ENCODE measurements at regions not wholly inside any gene's neighbourhood (a gene's known extent, or its start where the extent isn't known, plus 50 kb on each side); places are given as distances from the start of the nearest gene placed in this dataset.

GRCh38 chr5:12204761-12205160 lies 300.5 kb upstream of the CTNND2 start:
- no peaks in the 10 kb centered on the region for H3K36me3 ChIP-seq (ENCODE audit: insufficient read depth)
- no peak for TF ChIP-seq CREB1 (CRISPR knock-in tag; IDR thresholded peaks at IDR 0.05; ENCODE audit: low read depth)
- Mint-ChIP-seq H3K9me3 (no peaks in the 10 kb centered on the region), H3K27me3 (ENCODE audit: insufficient read depth, low read depth, poor library complexity) (no peaks in the 10 kb centered on the region), H3K4me3 (no peak overlapping the region), H3K36me3 (ENCODE audit: low read depth) (no peaks in the 10 kb centered on the region), H3K4me1 (peaks cover 5% of the 10 kb centered on the region; the same call in 2 of the 3 replicates), H3K27ac (no peak overlapping the region)
- H2AFZ ChIP-seq, result no peak overlapping the region
- no peak overlapping the region for H3K4me2 ChIP-seq
- no peak for ATAC-seq
- H3K27ac ChIP-seq (ENCODE audit: low read depth), result no peak overlapping the region
- H3K79me2 ChIP-seq (replicated peaks; ENCODE audit: insufficient read depth), result no peaks in the 10 kb centered on the region
- no peak for DNase-seq (ENCODE audit: low spot score)
- H4K20me1 ChIP-seq (replicated peaks; ENCODE audit: insufficient read depth), result no peaks in the 10 kb centered on the region
- no peaks in the 10 kb centered on the region; the same call in none of the 2 replicates for H3K9me2 ChIP-seq (ENCODE audit: insufficient read depth)
- no peak overlapping the region for H3K4me3 ChIP-seq
- no peaks in the 10 kb centered on the region for H3K4me1 ChIP-seq (ENCODE audit: insufficient read depth)
- no peaks in the 10 kb centered on the region for H3K27me3 ChIP-seq (ENCODE audit: insufficient read depth)
- no peaks in the 10 kb centered on the region for H3F3A ChIP-seq (replicated peaks; ENCODE audit: low read depth)

GRCh38 chr5:12193536-12193935 lies 289.3 kb upstream of the CTNND2 start:
- H3K4me1 ChIP-seq (ENCODE audit: insufficient read depth), result no peaks in the 10 kb centered on the region
- Mint-ChIP-seq H3K4me3 (no peak overlapping the region), H3K36me3 (ENCODE audit: low read depth) (no peaks in the 10 kb centered on the region), H3K27ac (no peak overlapping the region), H3K9me3 (no peaks in the 10 kb centered on the region), H3K27me3 (ENCODE audit: insufficient read depth, low read depth, poor library complexity) (no peaks in the 10 kb centered on the region), H3K4me1 (no peaks in the 10 kb centered on the region)
- TF ChIP-seq CTCF (conservative IDR thresholded peaks at IDR 0.05; ENCODE audit: low read depth in 2 of 2) (no peak), EZH2 (IDR thresholded peaks at IDR 0.05; ENCODE audit: low read depth, unreplicated experiment) (no peak), JUNB (IDR thresholded peaks at IDR 0.05; ENCODE audit: unreplicated experiment) (no peak), ZNF462 (CRISPR knock-in tag; IDR thresholded peaks at IDR 0.05) (no peak), POLR2AphosphoS5 (IDR thresholded peaks at IDR 0.05; ENCODE audit: low read depth) (no peak), ZNF331 (CRISPR knock-in tag; IDR thresholded peaks at IDR 0.05; ENCODE audit: low read depth) (no peak), NANOG (IDR thresholded peaks at IDR 0.05; ENCODE audit: borderline replicate concordance) (no peak), ETS1 (IDR thresholded peaks at IDR 0.05) (no peak), STAT1 (IDR thresholded peaks at IDR 0.05; ENCODE audit: unreplicated experiment) (no peak), ZNF114 (CRISPR knock-in tag; IDR thresholded peaks at IDR 0.05) (no peak)
- no peaks in the 10 kb centered on the region for H3K36me3 ChIP-seq (ENCODE audit: insufficient read depth)
- no peak overlapping the region for H2AFZ ChIP-seq
- no peak for ATAC-seq
- no peaks in the 10 kb centered on the region for H4K20me1 ChIP-seq (replicated peaks; ENCODE audit: insufficient read depth)
- no peak overlapping the region for H3K27ac ChIP-seq (ENCODE audit: low read depth)
- H3K4me3 ChIP-seq, result no peak overlapping the region
- no peak for DNase-seq (ENCODE audit: low spot score)
- no peaks in the 10 kb centered on the region for H3K9me2 ChIP-seq (ENCODE audit: insufficient read depth)
- H3K27me3 ChIP-seq (ENCODE audit: insufficient read depth), result no peaks in the 10 kb centered on the region
- H3F3A ChIP-seq (replicated peaks; ENCODE audit: low read depth), result no peaks in the 10 kb centered on the region
- no peak overlapping the region for H3K4me2 ChIP-seq
- no peaks in the 10 kb centered on the region for H3K79me2 ChIP-seq (replicated peaks; ENCODE audit: insufficient read depth)

All from GM23338 (cell line).